HG03139 (cell line): ENCODE measurements at regions not wholly inside any gene's neighbourhood (a gene's known extent, or its start where the extent isn't known, plus 50 kb on each side); places are given as distances from the start of the nearest gene placed in this dataset.
"Not testable (repeated sequence)": the region's sequence is repeated elsewhere in the genome, so short reads cannot be mapped to it uniquely, and the experiment has no call there.

Experiments
- ATAC-seq: cut with Tn5 transposase; IDR thresholded peaks from one replicate; pipeline ENCODE4 v1.9.1; 2021; ENCODE audit not compliant: unreplicated experiment

GRCh38 chr13:71018544-71018943 is 848.5 kb downstream of the DACH1 start:
- ATAC-seq: no peak

GRCh38 chr13:71017607-71018006 is 849.4 kb downstream of the DACH1 start:
- no peak for ATAC-seq

- ATAC-seq: no peak
These were observed 851.5 kb downstream of the DACH1 start for GRCh38 chr13:71015516-71015915.

DNA sequence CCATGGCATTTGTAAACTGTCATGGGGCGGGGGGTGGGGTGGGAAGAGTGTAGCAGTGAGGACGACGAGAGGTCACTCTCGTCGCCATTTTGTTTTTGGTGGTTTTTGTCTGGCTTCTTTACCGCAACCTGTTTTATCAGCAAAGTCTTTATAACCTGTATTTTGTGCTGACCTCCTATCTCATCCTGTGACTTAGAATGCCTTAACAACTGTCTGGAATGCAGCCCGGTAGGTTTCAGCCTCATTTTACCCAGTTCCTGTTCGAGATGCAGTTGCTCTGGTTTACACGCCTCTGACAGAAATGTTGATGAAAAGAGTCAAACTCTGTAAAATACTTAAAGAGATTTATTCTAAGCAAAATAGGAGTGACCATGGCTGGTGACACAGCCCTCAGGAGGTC is 852.0 kb downstream of the DACH1 start:
- ATAC-seq: no peak

- no peak for ATAC-seq
These were observed 861.1 kb downstream of the DACH1 start for GRCh38 chr13:71005919-71006318.

GRCh38 chr13:70995338-70995737 is 871.7 kb downstream of the DACH1 start:
- ATAC-seq: no peak

DNA sequence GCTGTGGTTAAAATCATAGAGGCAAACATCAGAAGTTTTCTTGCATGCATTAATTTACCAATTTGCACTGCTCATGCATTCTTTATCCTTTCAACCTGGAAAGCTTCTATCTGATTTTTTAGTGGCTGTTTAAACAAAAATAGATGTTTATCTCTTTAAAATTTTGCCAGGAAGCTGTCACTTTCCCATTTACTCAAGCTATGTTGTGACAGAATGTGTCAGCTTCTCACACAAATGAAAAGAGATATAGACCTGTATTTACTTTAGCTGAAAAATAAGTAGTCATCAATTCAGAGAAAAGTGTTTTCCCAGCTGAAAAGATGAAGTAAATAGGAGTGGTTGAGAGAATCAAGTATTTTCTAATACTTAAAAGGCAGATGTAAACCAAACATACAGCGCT is 872.8 kb downstream of the DACH1 start:
- no peak for ATAC-seq

DNA sequence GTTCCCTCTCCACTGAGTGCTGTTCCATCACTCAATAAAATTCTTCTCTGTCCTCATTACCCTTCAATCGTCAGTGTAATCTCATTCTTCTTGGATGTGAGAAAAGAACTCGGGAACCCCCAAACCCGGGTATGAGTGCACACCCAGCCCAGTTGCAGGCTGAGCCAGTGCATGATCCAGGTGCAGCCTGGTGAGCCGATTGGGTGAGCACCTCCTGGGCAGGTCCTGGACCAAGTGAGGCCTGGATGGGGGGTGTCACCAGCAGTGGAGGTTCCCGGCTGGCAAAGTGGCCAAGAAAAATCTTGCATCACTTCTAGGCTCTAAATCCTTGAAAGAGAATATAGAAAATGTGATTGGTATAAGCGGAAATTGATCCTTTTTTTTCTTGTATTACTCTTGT is 878.8 kb upstream of the KLHL1 start:
- no peak for ATAC-seq

GRCh38 chr13:70985371-70985770 is 877.1 kb upstream of the KLHL1 start:
- no peak for ATAC-seq

DNA sequence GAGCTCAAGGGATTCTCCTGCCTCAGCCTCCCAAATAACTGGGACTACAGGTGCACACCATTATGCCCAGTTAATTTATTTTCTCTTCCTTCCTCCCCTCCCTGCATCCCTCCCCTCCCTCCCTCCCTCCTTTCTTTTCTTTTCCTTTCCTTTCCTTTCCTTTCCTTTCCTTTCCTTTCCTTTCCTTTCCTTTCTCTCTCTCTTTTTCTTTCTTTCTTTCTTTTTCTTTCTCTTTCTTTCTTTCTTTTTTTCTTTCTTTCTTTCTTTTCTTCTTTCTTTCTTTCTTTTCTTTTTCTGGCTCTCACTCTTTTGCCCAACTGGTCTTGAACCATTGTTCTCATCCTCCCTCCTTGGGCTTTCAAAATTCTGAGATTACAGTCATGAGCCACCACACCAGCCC is 873.0 kb upstream of the KLHL1 start:
- not testable (repeated sequence) for ATAC-seq

DNA sequence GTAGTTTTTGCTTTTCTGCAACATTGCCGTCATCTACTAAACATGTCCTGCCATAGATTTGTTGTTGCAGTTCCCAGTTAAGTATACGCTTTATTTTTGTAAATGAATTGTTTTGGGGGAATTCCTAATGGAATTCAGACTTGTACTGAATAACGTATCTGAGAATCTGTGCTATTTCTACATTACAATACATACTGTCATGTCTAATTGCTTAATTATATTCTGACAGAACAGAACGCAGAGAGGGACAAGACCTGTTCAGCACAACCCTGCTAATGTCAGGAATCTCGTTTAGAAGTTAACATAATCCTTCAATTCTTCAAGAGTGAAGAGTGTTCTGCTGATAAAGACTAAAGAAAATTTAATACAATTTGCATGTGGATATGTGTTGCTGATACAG is 861.1 kb upstream of the KLHL1 start:
- ATAC-seq: no peak

GRCh38 chr13:70967564-70967963 is 859.3 kb upstream of the KLHL1 start:
- no peak for ATAC-seq

DNA sequence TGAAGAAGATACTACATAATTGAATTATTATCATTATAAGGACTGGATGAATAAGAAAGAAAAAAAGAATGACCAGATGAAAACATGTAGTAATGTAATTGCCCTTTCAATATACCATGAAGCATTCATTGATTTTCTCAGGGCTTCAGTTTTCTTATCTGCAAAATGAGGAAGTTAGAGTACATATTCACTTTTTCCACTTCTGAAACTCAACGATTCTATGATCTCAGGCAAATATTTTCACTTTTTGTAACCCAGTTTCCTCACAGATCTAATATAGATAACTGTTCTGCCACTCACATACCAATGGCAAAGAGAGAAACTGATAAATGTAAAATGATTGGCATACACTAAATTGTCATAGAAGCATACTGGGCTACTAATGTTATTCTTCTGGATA is 856.6 kb upstream of the KLHL1 start:
- no peak for ATAC-seq

GRCh38 chr13:70964124-70964523 is 855.9 kb upstream of the KLHL1 start:
- ATAC-seq: no peak

GRCh38 chr13:70960841-70961443 is 852.7 kb upstream of the KLHL1 start:
- ATAC-seq: no peak

- no peak for ATAC-seq
These were observed 851.0 kb upstream of the KLHL1 start for GRCh38 chr13:70959035-70959775.

DNA sequence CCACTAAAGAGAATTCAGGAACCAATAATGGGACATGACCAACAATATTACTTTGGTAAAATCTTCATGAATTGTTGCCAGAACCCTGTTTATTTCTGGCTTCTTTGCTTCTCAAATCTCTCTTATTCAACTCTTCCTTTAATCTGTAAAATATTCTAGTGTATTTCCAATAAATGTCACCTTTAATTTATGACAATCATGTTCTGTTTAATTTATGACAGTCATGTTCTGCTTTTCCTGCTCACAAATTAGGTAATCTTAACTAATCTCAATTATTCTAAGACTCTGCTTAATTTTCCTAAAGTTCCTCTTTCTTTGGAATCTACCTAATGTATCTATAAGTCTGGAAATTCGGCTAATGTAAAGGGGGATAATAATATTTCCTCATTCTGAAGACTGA is 847.6 kb upstream of the KLHL1 start:
- ATAC-seq: no peak

- no peak for ATAC-seq
These were observed 842.4 kb upstream of the KLHL1 start for GRCh38 chr13:70950664-70951063.

GRCh38 chr13:70945506-70945905 is 837.3 kb upstream of the KLHL1 start:
- ATAC-seq: no peak

DNA sequence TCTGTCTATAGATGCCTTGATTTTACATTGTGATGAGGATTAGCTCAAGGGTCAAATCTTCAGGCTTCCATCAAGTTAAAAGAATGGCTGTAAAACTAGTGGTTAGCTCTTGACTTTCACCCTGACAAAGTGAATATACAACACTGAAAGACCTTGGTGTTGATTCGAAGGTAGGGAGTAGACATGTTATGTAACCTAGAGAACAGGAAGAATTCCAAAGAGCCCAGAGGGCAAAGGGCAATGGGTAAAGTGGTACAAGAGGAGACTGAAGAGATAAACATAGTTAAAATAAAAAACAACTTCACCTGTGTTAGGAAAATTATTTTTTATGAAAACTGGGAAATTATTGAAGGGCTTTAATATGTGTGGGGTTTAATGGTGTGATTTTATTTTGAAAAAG is 833.2 kb upstream of the KLHL1 start:
- ATAC-seq: no peak

GRCh38 chr13:70938462-70938861 is 830.2 kb upstream of the KLHL1 start:
- ATAC-seq: no peak

DNA sequence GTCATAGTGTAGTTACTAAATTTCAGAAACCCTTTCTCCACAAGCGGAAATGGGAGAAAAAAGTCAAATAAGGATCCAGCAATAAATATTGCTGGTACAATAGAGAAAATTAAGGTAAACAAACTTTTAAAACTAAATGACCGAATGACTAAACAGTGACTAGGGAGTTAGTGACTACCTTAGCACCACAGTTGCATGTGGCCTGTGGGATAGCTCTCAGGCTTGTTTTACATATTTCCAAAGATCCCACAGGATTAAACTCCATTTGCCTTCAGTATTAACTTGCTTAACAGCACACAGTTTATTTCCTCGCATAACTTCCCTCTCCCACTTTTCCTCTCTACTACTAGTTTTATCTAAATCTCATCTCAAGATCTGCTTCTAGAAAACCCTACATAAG is 824.3 kb upstream of the KLHL1 start:
- no peak for ATAC-seq
